Upper lobe of left lung (tissue), 6 donors: ENCODE measurements at regions not wholly inside any gene's neighbourhood (a gene's known extent, or its start where the extent isn't known, plus 50 kb on each side); places are given as distances from the start of the nearest gene placed in this dataset.
A peak's percentile ranks its signal among the peaks of the same experiment; 100 is the strongest.

Source experiments
- ATAC-seq, 2 donors: fragments of 200-7000 bp; cut with Tn5 transposase; one replicate each; pipeline ENCODE4 v1.9.1; 2022; ENCODE audit warnings: mild to moderate bottlenecking in 2 of 2, moderate library complexity in 2 of 2; ENCODE audit not compliant: low FRiP score in 2 of 2
- DNase-seq, 2 donors: peaks; one replicate each; pipeline ENCODE4 v3.0.0-alpha.2; 2019 to 2020
- H3K27ac ChIP-seq, 4 donors: fragments of 200-600 bp; sonication (generic); one replicate each; pipeline ENCODE4 v1.5.1; 2016 to 2019
- H3K27me3 ChIP-seq, 4 donors: fragments of 200-600 bp; sonication (generic); one replicate each; pipeline ENCODE4 v1.5.1; 2017 to 2019
- H3K36me3 ChIP-seq, 4 donors: fragments of 200-600 bp; sonication (generic); one replicate each; pipeline ENCODE4 v1.5.1; 2016 to 2019
- H3K4me1 ChIP-seq, 4 donors: fragments of 200-600 bp; sonication (generic); one replicate each; pipeline ENCODE4 v1.5.1; 2018 to 2019
- H3K4me3 ChIP-seq, 4 donors: fragments of 200-600 bp; sonication (generic); one replicate each; pipeline ENCODE4 v1.5.1; 2017 to 2019; ENCODE audit warnings: mild to moderate bottlenecking in 2 of 4, moderate library complexity in 1 of 4
- H3K9me3 ChIP-seq, 4 donors: fragments of 200-600 bp; sonication (generic); one replicate each; pipeline ENCODE4 v1.5.1; 2018 to 2019
- EP300 ChIP-seq, 4 donors: sonication (generic); formaldehyde crosslinking; IDR thresholded peaks; one replicate each; pipeline ENCODE4 v1.5.1; 2017; ENCODE audit warnings: antibody characterized with exemption in 4 of 4, control low read depth in 2 of 4
- POLR2A ChIP-seq, 4 donors: fragments of 450-650 bp; IDR thresholded peaks; one replicate each; pipeline ENCODE4 v1.5.1; 2016 to 2017; ENCODE audit warnings: antibody characterized with exemption in 4 of 4, mild to moderate bottlenecking in 2 of 4
- POLR2AphosphoS5 ChIP-seq, 2 donors: sonication (generic); formaldehyde crosslinking; IDR thresholded peaks; one replicate each; pipeline ENCODE4 v1.5.1; 2017; ENCODE audit warnings: antibody characterized with exemption in 2 of 2
- WGBS, 2 donors: methylation state at CpG; one replicate each; pipeline ENCODE4 v1.1.5; 2017 to 2018; 5-methylcytosine and 5-hydroxymethylcytosine counted together
- TF ChIP-seq, protein P1 (sequence below), 6 experiments: fragments of 450-650 bp in 4 of 6; fragments of 200-600 bp in 2 of 6; sonication (generic) in 2 of 6; IDR thresholded peaks; one replicate each; pipeline ENCODE4 v1.5.1; 2016 to 2019; ENCODE audit warnings: antibody characterized with exemption in 6 of 6
- donor health status: DM: no; HTN: no; CAD: no; lungs with moderate emphysema.
- donor health status: DM: no; HTN: yes; CAD: no; lungs with severe emphysema.

DNA sequence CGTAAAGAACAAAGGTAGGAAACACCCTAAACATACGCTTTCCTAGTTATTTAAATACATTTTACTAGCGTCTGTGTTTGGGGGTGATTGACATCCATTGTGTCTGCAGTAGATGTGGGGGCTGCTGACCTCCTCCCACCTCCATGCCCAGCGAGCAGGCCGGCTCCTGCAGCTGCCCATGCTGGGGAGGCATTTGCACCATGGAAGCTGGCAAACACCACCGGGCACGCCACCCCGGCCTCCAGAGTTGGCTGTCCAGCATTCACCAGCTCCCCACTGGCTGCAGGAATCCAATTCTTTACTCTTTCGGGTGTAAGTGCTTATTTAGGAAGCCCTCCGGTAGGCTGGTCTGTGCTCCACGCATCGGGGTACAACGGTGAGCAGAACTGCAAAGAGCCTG lies 115.4 kb upstream of the USP29 start:
- Histone ChIP-seq H3K36me3 (no peaks in the 10 kb centered on the region), H3K9me3 (peaks cover 0 to 8% (median 4%) of the 10 kb centered on the region in 4 donors), H3K4me1 (no peaks in the 10 kb centered on the region), H3K27me3 (no peaks in the 10 kb centered on the region), H3K4me3 (no peak overlapping the region), H3K27ac (no peak overlapping the region)
- DNase-seq (peak in 1 of 2 donors; percentile 66), ATAC-seq (no peak)
- TF ChIP-seq POLR2AphosphoS5 (IDR thresholded peaks at IDR 0.05): no peak
- no peak for TF ChIP-seq EP300 (IDR thresholded peaks at IDR 0.05)
- no peak for TF ChIP-seq POLR2A (IDR thresholded peaks at IDR 0.05)
- TF ChIP-seq, protein P1, sequence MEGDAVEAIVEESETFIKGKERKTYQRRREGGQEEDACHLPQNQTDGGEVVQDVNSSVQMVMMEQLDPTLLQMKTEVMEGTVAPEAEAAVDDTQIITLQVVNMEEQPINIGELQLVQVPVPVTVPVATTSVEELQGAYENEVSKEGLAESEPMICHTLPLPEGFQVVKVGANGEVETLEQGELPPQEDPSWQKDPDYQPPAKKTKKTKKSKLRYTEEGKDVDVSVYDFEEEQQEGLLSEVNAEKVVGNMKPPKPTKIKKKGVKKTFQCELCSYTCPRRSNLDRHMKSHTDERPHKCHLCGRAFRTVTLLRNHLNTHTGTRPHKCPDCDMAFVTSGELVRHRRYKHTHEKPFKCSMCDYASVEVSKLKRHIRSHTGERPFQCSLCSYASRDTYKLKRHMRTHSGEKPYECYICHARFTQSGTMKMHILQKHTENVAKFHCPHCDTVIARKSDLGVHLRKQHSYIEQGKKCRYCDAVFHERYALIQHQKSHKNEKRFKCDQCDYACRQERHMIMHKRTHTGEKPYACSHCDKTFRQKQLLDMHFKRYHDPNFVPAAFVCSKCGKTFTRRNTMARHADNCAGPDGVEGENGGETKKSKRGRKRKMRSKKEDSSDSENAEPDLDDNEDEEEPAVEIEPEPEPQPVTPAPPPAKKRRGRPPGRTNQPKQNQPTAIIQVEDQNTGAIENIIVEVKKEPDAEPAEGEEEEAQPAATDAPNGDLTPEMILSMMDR (IDR thresholded peaks at IDR 0.05): no peak
- WGBS, 2 donors: 83 to 87% methylated on average over 13 of the region's 13 CpGs

DNA sequence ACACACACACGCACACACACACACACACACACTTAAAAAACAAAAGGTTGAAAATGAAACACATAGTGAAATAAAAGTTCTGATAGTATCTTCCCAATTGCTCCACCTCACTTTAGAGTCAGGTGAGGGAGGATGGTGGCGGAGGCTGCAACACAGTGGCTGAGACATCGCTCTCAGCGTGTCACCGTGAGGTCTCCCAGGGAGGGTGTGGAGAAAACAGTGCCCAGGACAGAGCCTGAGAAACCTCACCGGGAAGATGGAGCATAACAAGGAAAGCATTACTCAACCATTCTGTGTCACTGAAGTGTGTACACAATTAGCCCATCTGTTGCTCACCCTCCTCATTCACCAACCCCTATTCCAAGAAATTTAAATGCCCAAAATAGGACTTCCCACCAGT lies 111.4 kb upstream of the USP29 start:
- 86 to 87% methylated on average over 6 of the region's 6 CpGs for WGBS, 2 donors
- DNase-seq: no peak
- H3K36me3 ChIP-seq: no peaks in the 10 kb centered on the region
- ATAC-seq: no peak
- no peak overlapping the region for H3K4me3 ChIP-seq
- peaks cover 0 to 6% (median 4%) of the 10 kb centered on the region in 4 donors for H3K9me3 ChIP-seq
- H3K4me1 ChIP-seq: no peaks in the 10 kb centered on the region
- H3K27me3 ChIP-seq: no peaks in the 10 kb centered on the region
- H3K27ac ChIP-seq: no peak overlapping the region
- TF ChIP-seq POLR2AphosphoS5 (IDR thresholded peaks at IDR 0.05) (no peak), POLR2A (IDR thresholded peaks at IDR 0.05) (no peak), EP300 (IDR thresholded peaks at IDR 0.05) (no peak)
- TF ChIP-seq, protein P1 (IDR thresholded peaks at IDR 0.05): no peak

DNA sequence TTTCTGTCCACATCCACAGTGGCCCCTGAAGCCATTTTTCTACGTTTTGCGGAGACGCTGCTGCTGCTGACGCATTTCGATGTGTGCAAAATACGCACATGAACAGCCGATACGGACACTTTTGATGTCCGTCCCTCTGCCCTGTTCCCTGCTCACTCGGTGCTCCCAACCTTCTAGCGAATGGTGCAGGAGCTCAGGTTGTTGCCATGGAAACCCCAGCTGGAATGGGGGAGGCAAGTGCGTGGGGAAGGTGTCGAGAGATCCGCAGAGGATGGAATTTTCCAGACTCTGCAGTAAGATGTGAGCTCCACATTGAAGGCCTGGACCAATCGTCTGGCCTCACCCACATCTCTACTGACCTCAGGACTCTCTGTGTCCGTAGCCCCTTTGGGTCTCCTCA lies 109.2 kb upstream of the USP29 start:
- 73 to 74% methylated on average over 16 of the region's 16 CpGs for WGBS, 2 donors
- Histone ChIP-seq H3K27ac (no peak overlapping the region), H3K4me3 (no peak overlapping the region), H3K36me3 (no peaks in the 10 kb centered on the region), H3K4me1 (no peaks in the 10 kb centered on the region), H3K27me3 (no peaks in the 10 kb centered on the region), H3K9me3 (peaks cover 0 to 4% (median 2%) of the 10 kb centered on the region in 4 donors)
- ATAC-seq (no peak), DNase-seq (no peak)
- no peak for TF ChIP-seq POLR2AphosphoS5 (IDR thresholded peaks at IDR 0.05)

DNA sequence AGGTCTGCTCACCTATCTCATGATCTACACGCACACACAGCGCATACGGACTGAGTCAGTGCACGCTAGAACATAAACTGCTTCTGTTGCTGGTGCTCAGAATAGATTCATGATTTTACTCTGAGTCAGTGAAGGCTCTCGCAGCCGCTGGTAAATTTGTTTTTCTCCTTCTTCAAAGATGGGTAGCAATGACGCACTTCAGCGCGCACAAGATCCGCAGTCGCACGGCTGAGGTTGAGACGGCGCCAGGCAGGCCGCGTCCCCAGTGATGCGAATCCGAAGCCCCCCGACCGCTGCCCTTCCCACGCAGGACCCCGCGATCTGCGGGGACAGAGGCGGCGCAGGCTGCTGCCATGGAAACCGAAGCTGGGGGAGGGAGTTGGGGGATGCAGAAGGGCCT lies 103.7 kb upstream of the USP29 start:
- ATAC-seq (peak in 1 of 2 donors; percentile 9), DNase-seq (peak in 1 of 2 donors; percentile 68)
- no peaks in the 10 kb centered on the region for H3K27me3 ChIP-seq
- 88 to 93% methylated on average over 24 to 27 of the region's 27 CpGs for WGBS, 2 donors
- no peaks in the 10 kb centered on the region for H3K4me1 ChIP-seq
- H3K36me3 ChIP-seq: no peaks in the 10 kb centered on the region
- no peak overlapping the region for H3K27ac ChIP-seq
- H3K9me3 ChIP-seq: peaks cover 0 to 7% (median 2%) of the 10 kb centered on the region in 4 donors
- H3K4me3 ChIP-seq: no peak overlapping the region
- no peak for TF ChIP-seq EP300 (IDR thresholded peaks at IDR 0.05)
- TF ChIP-seq, protein P1 (IDR thresholded peaks at IDR 0.05): no peak
- TF ChIP-seq POLR2AphosphoS5 (IDR thresholded peaks at IDR 0.05): no peak
- TF ChIP-seq POLR2A (IDR thresholded peaks at IDR 0.05): no peak

DNA sequence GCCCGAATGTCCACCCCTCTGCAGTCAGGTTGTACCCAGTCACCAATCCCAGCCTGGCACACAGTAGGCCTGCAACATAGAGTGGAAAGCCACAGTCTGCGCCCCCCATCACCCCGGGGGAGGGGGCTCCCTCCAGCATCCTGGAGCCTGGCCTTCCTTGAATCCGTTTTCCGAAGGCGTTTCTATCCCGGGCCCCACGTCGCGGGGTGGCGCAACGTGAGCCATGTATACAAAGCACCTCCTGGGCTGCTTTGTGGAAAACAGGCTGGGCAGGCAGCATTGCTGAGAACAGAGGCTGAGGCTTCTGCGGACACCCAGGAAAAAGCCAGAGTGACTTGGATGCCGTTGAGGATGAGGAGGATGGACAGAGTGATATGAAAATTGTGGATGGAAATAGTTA lies 103.3 kb upstream of the USP29 start:
- DNase-seq: no peak
- no peak overlapping the region for H3K4me3 ChIP-seq
- 62 to 76% methylated on average over 10 to 14 of the region's 14 CpGs for WGBS, 2 donors
- no peak overlapping the region for H3K27ac ChIP-seq
- no peaks in the 10 kb centered on the region for H3K36me3 ChIP-seq
- H3K27me3 ChIP-seq: no peaks in the 10 kb centered on the region
- TF ChIP-seq POLR2AphosphoS5 (IDR thresholded peaks at IDR 0.05) (no peak), EP300 (IDR thresholded peaks at IDR 0.05) (no peak), POLR2A (IDR thresholded peaks at IDR 0.05) (no peak)
- TF ChIP-seq, protein P1 (IDR thresholded peaks at IDR 0.05): no peak
- peaks cover 0 to 7% (median 2%) of the 10 kb centered on the region in 4 donors for H3K9me3 ChIP-seq
- peak in 1 of 2 donors; percentile 23 for ATAC-seq
- no peaks in the 10 kb centered on the region for H3K4me1 ChIP-seq
